SHP77 treated with DMSO at 0.1 percent for 48 hours (cell line): ENCODE measurements at regions not wholly inside any gene's neighbourhood (a gene's known extent, or its start where the extent isn't known, plus 50 kb on each side); places are given as distances from the start of the nearest gene placed in this dataset.

Experiments
- DNase-seq: peaks from one replicate; lab custom pipeline; 2025; lab: John Stamatoyannopoulos, UW

GRCh38 chr3:159845737-159846136, 142.9 kb upstream of the IL12A start:
- no peak for DNase-seq

DNA sequence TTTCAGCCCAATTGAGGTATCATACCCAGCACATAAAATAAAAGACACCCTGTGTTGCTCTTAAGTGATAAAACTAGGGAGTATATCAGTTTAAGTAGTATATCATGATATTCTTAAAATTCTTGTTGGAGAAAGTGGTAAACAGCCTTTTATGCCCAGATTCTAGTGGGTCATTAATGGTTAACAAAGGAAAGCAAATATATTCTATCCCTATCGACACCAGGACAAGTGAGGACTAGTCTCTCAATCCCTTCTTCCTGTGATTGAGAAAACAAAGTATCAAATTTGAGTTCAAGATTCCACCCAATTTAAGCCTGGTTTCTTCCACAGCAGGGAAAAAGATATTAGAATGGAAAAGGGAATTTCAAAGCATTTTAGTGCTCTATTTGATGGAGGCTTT, 142.4 kb upstream of the IL12A start:
- DNase-seq: no peak

GRCh38 chr3:159848348-159849118, 140.1 kb upstream of the IL12A start:
- DNase-seq: no peak

- DNase-seq: no peak
Measured at GRCh38 chr3:159850481-159850880, 138.2 kb upstream of the IL12A start.

GRCh38 chr3:159852266-159852665, 136.4 kb upstream of the IL12A start:
- no peak for DNase-seq

GRCh38 chr3:159852821-159853505, 135.7 kb upstream of the IL12A start:
- no peak for DNase-seq

DNA sequence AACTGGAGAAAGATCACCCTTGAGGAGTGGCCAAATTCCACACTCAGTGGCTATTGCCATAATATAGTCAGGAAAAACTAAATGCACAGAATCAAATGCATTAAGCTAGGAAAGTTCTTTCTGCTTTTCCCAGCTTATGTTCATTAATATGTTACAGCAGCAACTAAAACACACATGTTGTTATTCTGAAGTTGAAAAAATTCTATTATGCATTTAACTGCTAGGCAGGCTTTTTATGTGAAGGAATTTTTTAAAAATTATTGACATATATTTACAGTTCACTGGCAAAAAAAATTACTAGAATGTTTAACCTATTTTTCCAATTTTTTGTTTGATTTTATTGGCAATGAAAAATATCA, 135.2 kb upstream of the IL12A start:
- DNase-seq: no peak

DNA sequence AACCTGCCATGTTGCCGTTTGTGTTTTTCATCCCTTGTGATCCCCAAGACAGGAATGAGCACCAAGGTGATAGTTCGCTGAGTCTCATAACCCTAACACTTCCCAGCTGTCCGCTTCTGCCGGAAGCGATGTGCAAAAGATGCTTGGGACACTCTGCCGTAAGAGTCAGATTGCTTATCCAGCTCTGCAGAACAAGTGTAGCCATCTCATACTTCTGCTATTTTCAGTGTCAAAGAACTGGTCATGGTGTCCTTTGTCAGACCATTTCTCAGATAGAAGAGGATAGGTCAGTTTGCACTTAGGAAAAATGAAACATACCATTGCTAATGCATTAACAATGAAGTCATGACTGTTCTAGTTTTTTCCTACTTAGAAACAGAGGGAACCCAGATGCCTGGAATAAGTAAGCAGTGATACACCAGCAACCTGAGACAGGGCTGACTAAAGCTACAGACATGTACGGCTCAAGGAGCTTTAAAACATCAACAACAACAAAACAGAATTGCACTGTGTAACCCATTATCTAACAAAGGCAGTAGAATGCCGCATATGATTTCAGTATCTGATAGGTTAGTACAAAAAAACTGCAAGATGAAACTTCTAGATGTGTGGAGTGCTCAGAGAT, 134.0 kb upstream of the IL12A start:
- no peak for DNase-seq

DNA sequence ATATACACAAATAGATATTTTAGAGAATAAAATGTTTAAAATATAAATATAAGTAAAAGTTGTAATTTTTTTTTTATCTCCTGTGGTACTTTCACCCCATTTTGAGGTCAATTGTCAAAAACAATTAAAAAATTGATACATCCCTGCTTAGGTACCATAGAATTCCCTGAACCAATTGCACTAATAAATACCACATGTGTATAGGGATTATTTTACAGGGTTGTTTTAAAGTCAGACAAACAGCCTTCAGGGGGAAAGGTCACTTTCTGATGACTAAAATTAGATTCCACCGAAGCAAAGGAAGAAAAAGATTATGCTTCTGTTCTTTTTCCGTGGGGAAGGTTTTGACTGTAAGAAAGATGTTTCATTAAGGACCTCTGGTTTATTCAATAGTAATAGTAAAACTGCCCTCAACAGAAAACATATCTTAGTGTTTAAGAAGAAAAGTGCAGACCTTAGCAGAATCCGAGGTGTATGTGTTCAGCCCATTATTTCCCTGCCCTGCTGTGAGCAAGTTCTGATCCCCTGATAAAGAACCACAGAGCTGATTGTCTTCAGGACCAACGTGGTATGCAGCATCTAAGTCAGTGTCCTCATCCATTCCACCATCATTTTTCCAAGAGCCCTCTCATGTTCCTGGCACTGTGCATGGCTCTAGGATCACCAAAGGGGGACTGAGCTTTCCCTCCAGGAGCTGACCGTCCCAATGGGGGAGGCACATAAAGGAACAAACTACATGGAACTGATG, 132.9 kb upstream of the IL12A start:
- DNase-seq: no peak

DNA sequence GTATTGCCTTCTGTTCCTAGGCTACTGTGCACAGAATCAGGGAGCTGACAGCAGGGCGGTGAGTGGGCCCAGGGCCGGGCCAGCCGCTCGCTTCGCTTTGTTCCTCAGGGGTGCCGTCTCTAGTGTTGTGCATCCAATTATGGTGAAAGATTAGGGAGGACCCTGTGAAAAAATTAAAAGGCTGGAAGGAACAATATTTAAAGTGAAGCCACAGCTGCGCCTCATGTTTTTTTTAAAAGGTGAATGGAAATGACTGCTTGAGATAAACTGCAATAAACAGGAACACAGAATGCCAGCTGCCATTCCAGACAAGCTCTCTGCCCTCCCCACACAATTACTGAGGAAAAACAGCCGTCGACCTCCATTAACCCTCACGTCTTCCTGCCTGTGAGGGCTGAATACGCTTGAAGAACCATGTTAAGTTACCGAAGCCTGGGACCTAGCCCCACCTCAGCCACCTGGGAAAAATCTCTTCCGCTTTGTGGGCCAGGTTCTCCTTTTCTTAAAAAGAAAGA, 132.0 kb upstream of the IL12A start:
- DNase-seq: no peak

- no peak for DNase-seq
Measured at GRCh38 chr3:159857840-159858239, 130.8 kb upstream of the IL12A start.

DNA sequence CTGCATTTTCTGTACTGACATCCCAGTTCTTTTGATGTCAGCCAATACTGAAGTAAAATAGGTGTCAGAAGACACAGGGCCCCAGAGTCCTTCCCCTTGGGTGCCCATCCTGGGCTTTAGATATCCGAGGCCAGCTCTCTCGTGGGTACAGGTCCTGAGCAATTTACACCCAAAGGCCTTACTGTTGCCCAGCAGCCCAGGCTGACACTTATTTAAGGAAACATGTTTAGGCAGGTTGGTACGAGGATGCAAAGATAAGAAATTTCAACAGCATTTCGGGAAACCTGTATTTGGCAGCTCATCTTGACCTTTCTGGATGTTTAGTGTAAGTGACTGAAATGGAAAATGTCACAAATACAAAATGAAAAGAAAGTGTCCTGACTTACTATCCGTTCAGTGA, 130.0 kb upstream of the IL12A start:
- no peak for DNase-seq

DNA sequence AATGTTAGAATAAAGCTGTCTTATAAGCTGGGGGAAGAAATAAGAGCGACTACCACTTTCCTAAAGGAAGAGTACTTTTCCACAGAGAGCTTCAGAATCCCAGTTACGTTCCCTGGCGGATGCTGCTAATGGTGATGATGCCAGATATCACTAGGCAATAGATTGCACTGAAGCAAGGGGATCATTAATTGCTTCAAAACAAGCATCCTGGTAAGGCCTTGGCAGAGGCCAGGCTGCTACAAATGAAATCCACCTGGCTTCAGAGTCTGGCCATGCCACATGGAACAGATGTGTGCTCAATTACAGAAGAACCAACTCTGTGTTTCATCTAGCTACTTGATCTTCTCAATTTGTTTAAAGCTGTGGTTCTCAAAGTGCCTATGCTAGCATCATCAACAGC, 129.2 kb upstream of the IL12A start:
- no peak for DNase-seq

DNA sequence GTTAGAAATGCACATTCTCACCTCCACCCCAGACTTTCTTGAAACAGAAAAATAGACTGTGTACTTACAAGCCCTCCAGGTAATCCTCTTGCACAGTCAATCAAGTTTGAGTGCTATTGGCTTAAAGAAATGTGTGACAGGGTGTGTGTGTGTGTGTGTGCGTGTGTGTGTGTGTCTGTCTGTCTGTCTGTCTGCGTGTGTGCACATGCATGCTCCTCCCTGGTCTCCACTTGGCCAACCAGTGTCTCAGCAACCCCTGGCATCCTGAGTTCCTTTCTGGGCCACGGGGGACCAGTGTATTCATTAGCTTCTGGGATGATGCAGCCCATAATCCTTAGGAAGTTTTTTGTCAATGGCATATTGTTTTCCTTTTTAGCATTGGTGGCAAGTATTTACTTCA, 128.8 kb upstream of the IL12A start:
- no peak for DNase-seq

DNA sequence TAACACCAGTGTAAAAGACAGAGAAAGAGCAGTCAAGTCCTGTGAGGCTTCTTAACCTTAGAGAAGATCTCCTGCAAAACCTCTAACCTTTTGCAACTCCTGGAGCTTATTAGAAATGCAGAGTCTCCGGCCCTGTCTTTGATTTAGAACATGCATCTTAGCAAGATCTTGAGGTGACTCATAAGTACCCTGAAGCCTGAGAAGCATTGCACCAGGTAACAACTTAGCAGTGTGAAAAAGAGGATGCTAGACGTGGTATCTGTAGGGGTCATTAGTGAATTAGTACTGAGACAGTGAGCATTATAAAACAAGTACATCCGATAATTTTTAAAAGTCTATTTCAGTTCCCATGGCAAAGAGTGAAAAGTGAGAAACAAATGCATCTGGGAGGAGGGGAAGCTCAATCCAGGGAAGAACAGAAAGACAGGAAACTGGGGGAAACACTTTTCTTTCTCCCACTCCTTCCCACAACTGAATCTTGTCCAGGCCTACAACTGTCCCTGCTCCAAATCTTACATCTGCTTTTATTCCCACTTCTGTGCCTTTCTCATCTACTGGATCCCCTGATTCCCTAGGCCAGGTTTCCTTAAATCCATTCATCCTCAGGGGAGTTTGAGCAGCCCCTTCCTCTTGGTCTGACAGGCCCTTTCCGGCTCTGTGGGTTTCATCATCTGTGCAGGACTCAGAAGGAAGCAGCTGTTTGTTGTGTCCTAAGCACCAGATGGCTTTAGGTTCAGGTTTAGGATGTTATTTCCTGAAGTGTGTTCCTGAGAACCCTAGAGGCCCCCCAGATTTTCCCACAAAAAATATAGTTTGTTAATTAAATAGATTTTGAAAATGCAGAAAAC, 128.1 kb upstream of the IL12A start:
- no peak for DNase-seq

GRCh38 chr3:159861369-159861987, 127.2 kb upstream of the IL12A start:
- DNase-seq: no peak

GRCh38 chr3:159865041-159865579, 123.5 kb upstream of the IL12A start:
- no peak for DNase-seq

DNA sequence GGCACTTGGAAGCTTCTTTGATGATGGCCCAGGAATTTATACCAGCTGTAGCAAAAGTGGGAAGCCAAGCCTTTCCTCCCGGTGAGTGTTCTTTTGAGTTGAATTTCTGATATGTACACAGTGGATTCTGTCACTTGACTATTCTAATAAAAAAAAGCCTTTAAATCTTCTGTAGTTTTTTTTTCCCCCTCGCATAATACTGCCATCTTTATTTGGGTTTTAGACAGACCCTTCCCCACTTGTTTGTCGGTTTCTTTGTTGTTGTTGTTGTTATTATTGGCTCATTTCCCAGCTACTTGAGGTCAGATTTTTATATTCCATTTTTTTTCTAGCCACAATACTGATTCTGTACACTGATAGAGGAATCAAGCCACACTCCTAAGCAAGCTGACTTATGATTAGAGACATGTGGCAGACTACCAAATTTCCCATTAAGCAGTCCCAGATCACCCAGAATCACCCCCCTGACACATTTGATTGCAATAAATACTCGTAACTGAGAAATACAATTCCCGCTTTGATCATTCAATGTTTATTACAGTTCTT, 122.4 kb upstream of the IL12A start:
- DNase-seq: no peak

DNA sequence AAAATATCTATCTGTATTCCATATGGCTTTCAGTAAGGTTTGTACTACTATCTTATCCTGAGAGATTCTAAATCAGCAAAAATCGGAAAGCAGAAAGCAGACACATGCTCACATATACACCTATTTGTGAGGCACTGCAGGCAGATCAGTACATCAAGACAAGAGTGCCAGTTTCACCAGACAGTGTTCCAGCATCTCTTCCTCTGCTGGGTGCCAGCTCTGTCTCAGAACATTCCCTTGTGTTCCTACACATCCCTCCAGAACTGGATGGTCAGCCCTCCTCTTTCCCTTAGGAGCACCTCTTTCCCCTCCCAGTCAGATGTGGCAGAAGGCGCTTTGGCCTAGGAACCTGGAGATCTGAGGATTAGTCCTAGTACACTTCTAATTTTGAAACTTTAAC, 121.3 kb upstream of the IL12A start:
- DNase-seq: no peak

DNA sequence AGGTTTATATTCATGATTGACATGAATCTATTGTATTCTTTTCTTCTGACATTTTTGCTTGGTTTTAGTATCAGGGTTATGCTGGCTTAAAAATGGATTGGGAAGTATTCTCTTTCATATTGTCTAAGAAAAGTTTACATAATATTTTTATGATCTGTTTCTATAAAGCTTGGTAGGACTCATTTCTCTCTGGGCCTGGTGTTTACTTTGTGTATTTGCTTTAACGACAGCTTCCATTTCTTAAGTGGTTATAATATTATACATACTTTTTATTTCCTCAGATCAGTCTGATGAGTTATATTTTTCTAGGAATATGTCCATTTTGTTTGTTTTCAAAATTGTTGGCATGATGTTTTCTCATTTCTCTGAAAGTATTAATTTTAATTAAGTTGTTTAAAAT, 117.9 kb upstream of the IL12A start:
- no peak for DNase-seq
